WTC11 (cell line): ENCODE measurements at regions not wholly inside any gene's neighbourhood (a gene's known extent, or its start where the extent isn't known, plus 50 kb on each side); places are given as distances from the start of the nearest gene placed in this dataset.
A peak's percentile ranks its signal among the peaks of the same experiment; 100 is the strongest.

Experiments used
- ATAC-seq: fragments of 200-7000 bp; cut with Tn5 transposase; 2 replicates; pipeline ENCODE4 v1.10.0; 2021; ENCODE audit warnings: mild to moderate bottlenecking, moderate library complexity
- CTCF ChIA-PET: fragments of 300-600 bp; sonication (Branson Sonifier 250); formaldehyde crosslinking; loops from one replicate; lab custom pipeline; 2021; ENCODE audit warnings: antibody characterized with exemption; lab: Charles Lee
- POLR2A ChIA-PET: fragments of 350-600 bp; sonication (Branson Sonifier 250); formaldehyde crosslinking; loops from one replicate; lab custom pipeline; 2021; ENCODE audit warnings: antibody characterized with exemption; lab: Charles Lee
- DNase-seq: peaks from one replicate; pipeline ENCODE4 v3.0.0; 2021; ENCODE audit warnings: low spot score
- H3K27ac Mint-ChIP-seq: 2 replicates; pipeline ENCODE4 v1.8.0; 2021; ENCODE audit warnings: mixed read lengths
- H3K27me3 Mint-ChIP-seq: 2 replicates; pipeline ENCODE4 v1.8.0; 2021; ENCODE audit warnings: low read depth, mild to moderate bottlenecking, moderate library complexity, mixed read lengths
- H3K36me3 Mint-ChIP-seq: 2 replicates; pipeline ENCODE4 v1.8.0; 2021; ENCODE audit warnings: mixed read lengths
- H3K4me1 Mint-ChIP-seq: 2 replicates; pipeline ENCODE4 v1.8.0; 2022; ENCODE audit warnings: mixed read lengths
- H3K4me3 Mint-ChIP-seq: 2 replicates; pipeline ENCODE4 v1.8.0; 2021; ENCODE audit warnings: mild to moderate bottlenecking, moderate library complexity, mixed read lengths
- H3K9me3 Mint-ChIP-seq: 2 replicates; pipeline ENCODE4 v1.8.0; 2021; ENCODE audit warnings: mixed read lengths
- ATF3 ChIP-seq: sonication (generic); formaldehyde crosslinking; conservative IDR thresholded peaks from 2 replicates; pipeline ENCODE4 v1.8.1; 2022; ENCODE audit warnings: mild to moderate bottlenecking, missing genetic modification reagents
- CREM ChIP-seq: sonication (generic); formaldehyde crosslinking; IDR thresholded peaks from 2 replicates; pipeline ENCODE4 v1.8.1; 2022; ENCODE audit warnings: mild to moderate bottlenecking, missing genetic modification reagents, moderate library complexity
- E2F4 ChIP-seq: sonication (generic); formaldehyde crosslinking; IDR thresholded peaks from 2 replicates; pipeline ENCODE4 v1.8.1; 2022; ENCODE audit warnings: low read depth, mild to moderate bottlenecking, moderate library complexity, missing genetic modification reagents, borderline replicate concordance
- EMX1 ChIP-seq: fragments of 250-450 bp; sonication (Bioruptor Pico); IDR thresholded peaks from 2 replicates; pipeline ENCODE4 v1.8.0; 2021; ENCODE audit warnings: mild to moderate bottlenecking
- FOXJ3 ChIP-seq: sonication (generic); formaldehyde crosslinking; IDR thresholded peaks from 2 replicates; pipeline ENCODE4 v1.9.0; 2021; ENCODE audit warnings: missing genetic modification reagents, mild to moderate bottlenecking, borderline replicate concordance
- FOXK1 ChIP-seq: sonication (generic); formaldehyde crosslinking; IDR thresholded peaks from 2 replicates; pipeline ENCODE4 v1.8.0; 2022; ENCODE audit warnings: mild to moderate bottlenecking, moderate library complexity, missing genetic modification reagents
- FOXP4 ChIP-seq: sonication (generic); formaldehyde crosslinking; IDR thresholded peaks from 2 replicates; pipeline ENCODE4 v1.8.0; 2022; ENCODE audit warnings: mild to moderate bottlenecking, missing genetic modification reagents
- HMGXB4 ChIP-seq: sonication (generic); formaldehyde crosslinking; IDR thresholded peaks from 2 replicates; pipeline ENCODE4 v1.8.1; 2023; ENCODE audit warnings: mild to moderate bottlenecking, moderate library complexity, missing genetic modification reagents
- NFYB ChIP-seq: sonication (generic); formaldehyde crosslinking; conservative IDR thresholded peaks from 2 replicates; pipeline ENCODE4 v1.8.0; 2022; ENCODE audit warnings: low read depth, missing genetic modification reagents
- PRDM15 ChIP-seq: sonication (generic); formaldehyde crosslinking; IDR thresholded peaks from 2 replicates; pipeline ENCODE4 v1.8.0; 2022; ENCODE audit warnings: missing genetic modification reagents
- TEAD1 ChIP-seq: sonication (generic); formaldehyde crosslinking; IDR thresholded peaks from 2 replicates; pipeline ENCODE4 v1.8.0; 2022; ENCODE audit warnings: mild to moderate bottlenecking, missing genetic modification reagents
- USF2 ChIP-seq: sonication (generic); formaldehyde crosslinking; IDR thresholded peaks from 2 replicates; pipeline ENCODE4 v1.8.1; 2023; ENCODE audit warnings: mild to moderate bottlenecking, missing genetic modification reagents, moderate library complexity
- ZNF138 ChIP-seq: sonication (generic); formaldehyde crosslinking; conservative IDR thresholded peaks from 2 replicates; pipeline ENCODE4 v1.8.1; 2022; ENCODE audit warnings: mild to moderate bottlenecking, moderate library complexity, missing genetic modification reagents
- ZNF219 ChIP-seq: sonication (generic); formaldehyde crosslinking; IDR thresholded peaks from 2 replicates; pipeline ENCODE4 v1.8.0; 2023; ENCODE audit warnings: missing genetic modification reagents, mild to moderate bottlenecking, borderline replicate concordance
- ZNF317 ChIP-seq: sonication (generic); formaldehyde crosslinking; IDR thresholded peaks from 2 replicates; pipeline ENCODE4 v1.8.1; 2023; ENCODE audit warnings: low read depth, mild to moderate bottlenecking, moderate library complexity, missing genetic modification reagents, borderline replicate concordance
- ZNF416 ChIP-seq: fragments of 250-450 bp; sonication (Bioruptor Pico); IDR thresholded peaks from 2 replicates; pipeline ENCODE4 v1.9.0; 2021; ENCODE audit warnings: mild to moderate bottlenecking, inconsistent platforms
- ZNF423 ChIP-seq: fragments of 250-450 bp; sonication (Bioruptor Pico); IDR thresholded peaks from 2 replicates; pipeline ENCODE4 v2.1.2; 2022; ENCODE audit warnings: mild to moderate bottlenecking, moderate library complexity
- ZNF425 ChIP-seq: fragments of 250-450 bp; sonication (Bioruptor Pico); conservative IDR thresholded peaks from 2 replicates; pipeline ENCODE4 v1.9.0; 2021; ENCODE audit warnings: mild to moderate bottlenecking
- ZNF512 ChIP-seq: sonication (generic); formaldehyde crosslinking; IDR thresholded peaks from 2 replicates; pipeline ENCODE4 v1.8.1; 2022; ENCODE audit warnings: missing genetic modification reagents, borderline replicate concordance

GRCh38 chr17:33925649-33926048 lies 329.4 kb upstream of the CCL2 start (continued):
- TF ChIP-seq NFYB (CRISPR knock-in tag) = no peak
- TF ChIP-seq, all 79 proteins: peak for 0

GRCh38 chr17:33927732-33928133 lies 327.4 kb upstream of the CCL2 start:
- no peaks in the 10 kb centered on the region for H3K27me3 Mint-ChIP-seq
- no peaks in the 10 kb centered on the region for H3K36me3 Mint-ChIP-seq
- H3K27ac Mint-ChIP-seq = no peak overlapping the region
- DNase-seq = no peak
- ATAC-seq = no peak
- TF ChIP-seq EMX1 (CRISPR knock-in tag) = no peak
- TF ChIP-seq ZNF219 = no peak
- no peak for TF ChIP-seq ATF3 (CRISPR knock-in tag)
- no peak for TF ChIP-seq ZNF425
- no peak for TF ChIP-seq USF2 (CRISPR knock-in tag)
- TF ChIP-seq TEAD1 (CRISPR knock-in tag) = no peak
- TF ChIP-seq E2F4 (CRISPR knock-in tag) = no peak
- TF ChIP-seq ZNF416 = no peak
- no peak for TF ChIP-seq CREM (CRISPR knock-in tag)
- no peak for TF ChIP-seq ZNF138 (CRISPR knock-in tag)
- no peak for TF ChIP-seq FOXJ3 (CRISPR knock-in tag)
- no peak for TF ChIP-seq ZNF512 (CRISPR knock-in tag)
- no peak for TF ChIP-seq HMGXB4 (CRISPR knock-in tag)
- ChIA-PET CTCF (interaction anchor here (0.6 to 4.2 kb wide), 22 partner anchors 13 to 434 kb away, joined by 3 to 23 read pairs (median 4); no protein-coding TSS in a partner anchor), POLR2A (no interaction called here)
- no peaks in the 10 kb centered on the region for H3K9me3 Mint-ChIP-seq
- no peak overlapping the region for H3K4me3 Mint-ChIP-seq
- H3K4me1 Mint-ChIP-seq = peaks cover 53% of the 10 kb centered on the region

GRCh38 chr17:33929181-33929724 lies 325.8 kb upstream of the CCL2 start:
- H3K4me1 Mint-ChIP-seq = peaks cover 53% of the 10 kb centered on the region
- peak overlapping the region; percentile 75 for H3K27ac Mint-ChIP-seq
- no peaks in the 10 kb centered on the region for H3K36me3 Mint-ChIP-seq
- DNase-seq (peak; percentile 54), ATAC-seq (peak; percentile 84)
- peak overlapping the region; percentile 26 for H3K4me3 Mint-ChIP-seq
- ChIA-PET POLR2A (no interaction called here), CTCF (interaction anchor here (0.7 to 4.2 kb wide), 10 partner anchors 17 to 432 kb away, joined by 3 to 23 read pairs (median 16); no protein-coding TSS in a partner anchor)
- no peaks in the 10 kb centered on the region for H3K9me3 Mint-ChIP-seq
- peaks cover 2% of the 10 kb centered on the region; the same call in 1 of the 2 replicates for H3K27me3 Mint-ChIP-seq
- TF ChIP-seq PRDM15 = peak; percentile 58; the same call in 1 of the 2 replicates
- peak; percentile 73; the same call in 1 of the 2 replicates for TF ChIP-seq FOXK1
- peak; percentile 87 for TF ChIP-seq ZNF317
- peak; percentile 71; the same call in 1 of the 2 replicates for TF ChIP-seq FOXP4 (CRISPR knock-in tag)
- peak; percentile 53; the same call in 1 of the 2 replicates for TF ChIP-seq ZNF423
- TF ChIP-seq ZNF416 = no peak
